Stimulated activated effector memory CD8-positive, alpha-beta T cell treated with anti-CD3 and anti-CD28 coated beads, Interleukin-12 subunit alpha, Interleukin-12 subunit beta, amount 100 ng/mL, for 72 hours (primary cell): ENCODE measurements at regions not wholly inside any gene's neighbourhood (a gene's known extent, or its start where the extent isn't known, plus 50 kb on each side); places are given as distances from the start of the nearest gene placed in this dataset.
"Not testable (repeated sequence)": the region's sequence is repeated elsewhere in the genome, so short reads cannot be mapped to it uniquely, and the experiment has no call there.

Source experiments
- ATAC-seq: fragments of 150-1000 bp; cut with Tn5 transposase; 2 replicates; pipeline ENCODE4 v1.10.0; 2021
- DNase-seq, 2 donors: peaks; one replicate each; pipeline ENCODE4 v3.0.0; 2021 to 2022; ENCODE audit warnings: low spot score in 2 of 2
- H3K27ac Mint-ChIP-seq: one replicate; pipeline ENCODE4 v1.8.0; 2022; ENCODE audit warnings: mild to moderate bottlenecking, mixed read lengths
- H3K36me3 Mint-ChIP-seq: one replicate; pipeline ENCODE4 v1.8.0; 2022; ENCODE audit warnings: mild to moderate bottlenecking, mixed read lengths
- H3K4me1 Mint-ChIP-seq: one replicate; pipeline ENCODE4 v1.8.0; 2022; ENCODE audit warnings: mixed read lengths
- H3K4me3 Mint-ChIP-seq: one replicate; pipeline ENCODE4 v1.8.0; 2022; ENCODE audit warnings: mild to moderate bottlenecking, mixed read lengths
- H3K9me3 Mint-ChIP-seq: one replicate; pipeline ENCODE4 v1.8.0; 2022; ENCODE audit warnings: mixed read lengths

- DNase-seq = no peak
- Mint-ChIP-seq H3K4me3 (no peak overlapping the region), H3K36me3 (no peaks in the 10 kb centered on the region), H3K4me1 (no peaks in the 10 kb centered on the region), H3K9me3 (peaks cover 18% of the 10 kb centered on the region), H3K27ac (no peak overlapping the region)
- ATAC-seq = no peak
Measured at GRCh38 chr3:20569310-20569709, 383.3 kb upstream of the SGO1 start.

- no peaks in the 10 kb centered on the region for H3K36me3 Mint-ChIP-seq
- ATAC-seq (no peak), DNase-seq (no peak)
- peaks cover 18% of the 10 kb centered on the region for H3K9me3 Mint-ChIP-seq
- no peak overlapping the region for H3K27ac Mint-ChIP-seq
- H3K4me1 Mint-ChIP-seq = no peaks in the 10 kb centered on the region
- H3K4me3 Mint-ChIP-seq = no peak overlapping the region
Measured at GRCh38 chr3:20564966-20565365, 379.0 kb upstream of the SGO1 start.

GRCh38 chr3:20563985-20564384 is 378.0 kb upstream of the SGO1 start:
- Mint-ChIP-seq H3K4me3 (no peak overlapping the region), H3K27ac (no peak overlapping the region), H3K4me1 (no peaks in the 10 kb centered on the region), H3K36me3 (no peaks in the 10 kb centered on the region), H3K9me3 (peaks cover 18% of the 10 kb centered on the region)
- ATAC-seq (no peak), DNase-seq (no peak)

GRCh38 chr3:20563251-20563650 is 377.2 kb upstream of the SGO1 start:
- ATAC-seq (no peak), DNase-seq (no peak)
- no peaks in the 10 kb centered on the region for H3K4me1 Mint-ChIP-seq
- H3K4me3 Mint-ChIP-seq = no peak overlapping the region
- H3K27ac Mint-ChIP-seq = no peak overlapping the region
- no peaks in the 10 kb centered on the region for H3K36me3 Mint-ChIP-seq
- H3K9me3 Mint-ChIP-seq = peaks cover 18% of the 10 kb centered on the region

GRCh38 chr3:20561166-20561565 is 375.2 kb upstream of the SGO1 start:
- no peaks in the 10 kb centered on the region for H3K36me3 Mint-ChIP-seq
- H3K27ac Mint-ChIP-seq = no peak overlapping the region
- DNase-seq (no peak), ATAC-seq (no peak)
- H3K9me3 Mint-ChIP-seq = peaks cover 18% of the 10 kb centered on the region
- no peak overlapping the region for H3K4me3 Mint-ChIP-seq
- no peaks in the 10 kb centered on the region for H3K4me1 Mint-ChIP-seq

GRCh38 chr3:20560446-20560845 is 374.4 kb upstream of the SGO1 start:
- H3K4me1 Mint-ChIP-seq, ATAC-seq: not testable (repeated sequence)

GRCh38 chr3:20558161-20558560 is 372.2 kb upstream of the SGO1 start:
- Mint-ChIP-seq H3K36me3 (no peaks in the 10 kb centered on the region), H3K27ac (no peak overlapping the region), H3K4me1 (no peaks in the 10 kb centered on the region), H3K9me3 (peaks cover 13% of the 10 kb centered on the region), H3K4me3 (no peak overlapping the region)
- ATAC-seq (no peak), DNase-seq (no peak)

More at GRCh38 chr3:20560446-20560845, 374.4 kb upstream of the SGO1 start:
- H3K4me3 Mint-ChIP-seq, H3K27ac Mint-ChIP-seq, H3K36me3 Mint-ChIP-seq, DNase-seq: not testable (repeated sequence)
- H3K9me3 Mint-ChIP-seq = peaks cover 21% of the 10 kb centered on the region

GRCh38 chr3:20556661-20557060 is 370.7 kb upstream of the SGO1 start:
- no peak overlapping the region for H3K4me3 Mint-ChIP-seq
- ATAC-seq = no peak
- no peaks in the 10 kb centered on the region for H3K36me3 Mint-ChIP-seq
- no peaks in the 10 kb centered on the region for H3K4me1 Mint-ChIP-seq
- H3K9me3 Mint-ChIP-seq = peaks cover 9% of the 10 kb centered on the region
- H3K27ac Mint-ChIP-seq = no peak overlapping the region
- no peak for DNase-seq

- DNase-seq = no peak
- Mint-ChIP-seq H3K36me3 (no peaks in the 10 kb centered on the region), H3K4me1 (no peaks in the 10 kb centered on the region), H3K9me3 (peaks cover 5% of the 10 kb centered on the region), H3K27ac (no peak overlapping the region), H3K4me3 (no peak overlapping the region)
- ATAC-seq = no peak
Measured at GRCh38 chr3:20552605-20553275, 366.7 kb upstream of the SGO1 start.

GRCh38 chr3:20547361-20548269 is 361.6 kb upstream of the SGO1 start:
- H3K9me3 Mint-ChIP-seq = peaks cover 17% of the 10 kb centered on the region
- not testable (repeated sequence) for H3K4me3 Mint-ChIP-seq, DNase-seq, ATAC-seq, H3K4me1 Mint-ChIP-seq, H3K36me3 Mint-ChIP-seq, H3K27ac Mint-ChIP-seq

- ATAC-seq (no peak), DNase-seq (no peak)
- no peaks in the 10 kb centered on the region for H3K36me3 Mint-ChIP-seq
- H3K27ac Mint-ChIP-seq = no peak overlapping the region
- peaks cover 14% of the 10 kb centered on the region for H3K9me3 Mint-ChIP-seq
- H3K4me1 Mint-ChIP-seq = no peaks in the 10 kb centered on the region
- no peak overlapping the region for H3K4me3 Mint-ChIP-seq
Measured at GRCh38 chr3:20546636-20547035, 360.6 kb upstream of the SGO1 start.

GRCh38 chr3:20543535-20544226 is 357.7 kb upstream of the SGO1 start:
- no peak for ATAC-seq
- Mint-ChIP-seq H3K4me3 (no peak overlapping the region), H3K4me1 (no peaks in the 10 kb centered on the region), H3K36me3 (no peaks in the 10 kb centered on the region), H3K9me3 (peaks cover 19% of the 10 kb centered on the region), H3K27ac (no peak overlapping the region)
- DNase-seq = no peak

- no peak overlapping the region for H3K4me3 Mint-ChIP-seq
- H3K36me3 Mint-ChIP-seq = no peaks in the 10 kb centered on the region
- no peak overlapping the region for H3K27ac Mint-ChIP-seq
- DNase-seq (no peak), ATAC-seq (no peak)
- H3K9me3 Mint-ChIP-seq = peaks cover 10% of the 10 kb centered on the region
- H3K4me1 Mint-ChIP-seq = no peaks in the 10 kb centered on the region
Measured at GRCh38 chr3:20540066-20540465, 354.1 kb upstream of the SGO1 start.

- ATAC-seq = no peak
- no peak for DNase-seq
- Mint-ChIP-seq H3K9me3 (peaks cover 10% of the 10 kb centered on the region), H3K4me1 (no peaks in the 10 kb centered on the region), H3K4me3 (no peak overlapping the region), H3K27ac (no peak overlapping the region), H3K36me3 (no peaks in the 10 kb centered on the region)
Measured at GRCh38 chr3:20539666-20540065, 353.7 kb upstream of the SGO1 start.

- H3K36me3 Mint-ChIP-seq = no peaks in the 10 kb centered on the region
- H3K4me3 Mint-ChIP-seq = no peak overlapping the region
- ATAC-seq (no peak), DNase-seq (no peak)
- peaks cover 10% of the 10 kb centered on the region for H3K9me3 Mint-ChIP-seq
- H3K4me1 Mint-ChIP-seq = no peaks in the 10 kb centered on the region
- no peak overlapping the region for H3K27ac Mint-ChIP-seq
Measured at GRCh38 chr3:20537234-20537633, 351.2 kb upstream of the SGO1 start.
